Endothelial cell of umbilical vein (primary cell): ENCODE measurements at regions not wholly inside any gene's neighbourhood (a gene's known extent, or its start where the extent isn't known, plus 50 kb on each side); places are given as distances from the start of the nearest gene placed in this dataset.

Experiments used
- BruUV-seq: library from RNA; stranded (reverse); fragments of 400-500 nt; replicated peaks from 2 replicates; lab custom pipeline; 2021; lab: Mats Ljungman, UMichigan
- CTCF ChIA-PET: fragments of 300-600, 350-600 bp; sonication (Branson Sonifier 250); formaldehyde crosslinking; loops from one replicate; lab custom pipeline; 2021; ENCODE audit warnings: antibody characterized with exemption, inconsistent platforms; lab: Charles Lee
- POLR2A ChIA-PET: fragments of 300-600, 350-600 bp; sonication (Branson Sonifier 250); formaldehyde crosslinking; loops from one replicate; lab custom pipeline; 2021; ENCODE audit warnings: antibody characterized with exemption, inconsistent platforms; lab: Charles Lee
- DNase-seq: peaks from one replicate; pipeline ENCODE4 v3.0.0-alpha.2; 2011; ENCODE audit warnings: low read depth, low spot score
- FAIRE-seq: peaks from 2 replicates; lab custom pipeline; 2011; peaks lifted over from hg19 to GRCh38; lab: Jason Lieb, UNC
- H2AFZ ChIP-seq: 2 replicates; pipeline ENCODE4 v1.6.0; 2012; ENCODE audit warnings: low read depth, low read length, control low read depth, inconsistent platforms
- H3K27ac ChIP-seq: 2 replicates; pipeline ENCODE4 v1.5.1; 2011; ENCODE audit warnings: low read depth, mild to moderate bottlenecking, control low read depth, low read length, moderate library complexity; ENCODE audit not compliant: insufficient read depth
- H3K27me3 ChIP-seq, 2 experiments: 2 replicates each; pipeline versions ENCODE4 v1.6.0 to v1.6.1; 2011; ENCODE audit warnings: low read length in 2 of 2, mixed read lengths in 1 of 2; ENCODE audit not compliant: control insufficient read depth in 2 of 2, insufficient read depth in 2 of 2
- H3K36me3 ChIP-seq, 2 experiments: 2 replicates in 1 of 2; 3 replicates in 1 of 2; pipeline ENCODE4 v1.5.1; 2011; ENCODE audit warnings: low read length in 2 of 2, mild to moderate bottlenecking in 1 of 2, moderate library complexity in 1 of 2; ENCODE audit not compliant: control insufficient read depth in 2 of 2, insufficient read depth in 2 of 2; ENCODE audit errors: extremely low read depth in 1 of 2
- H3K4me1 ChIP-seq: 3 replicates; pipeline ENCODE4 v1.5.1; 2011; ENCODE audit warnings: mild to moderate bottlenecking, low read length; ENCODE audit not compliant: control insufficient read depth, insufficient read depth; ENCODE audit errors: extremely low read depth
- H3K4me2 ChIP-seq: 2 replicates; pipeline ENCODE4 v1.6.1; 2011; ENCODE audit warnings: low read length, control low read depth, mixed read lengths; ENCODE audit not compliant: insufficient read depth
- H3K4me3 ChIP-seq, 3 experiments: fragments of 200-600 bp in 1 of 3; sonication (generic), shearing (Covaris generic) in 1 of 3; replicated peaks in 1 of 3; 2 replicates each; pipeline ENCODE4 v1.5.1; 2011 to 2016; ENCODE audit warnings: control low read depth in 3 of 3, low read length in 3 of 3, mild to moderate bottlenecking in 2 of 3, inconsistent platforms in 1 of 3, low read depth in 1 of 3, moderate library complexity in 1 of 3; ENCODE audit not compliant: insufficient read depth in 1 of 3
- H3K79me2 ChIP-seq: 2 replicates; pipeline ENCODE4 v1.6.0; 2012; ENCODE audit warnings: low read length, inconsistent platforms; ENCODE audit not compliant: control insufficient read depth, insufficient read depth
- H3K9ac ChIP-seq: replicated peaks from 2 replicates; pipeline ENCODE3; 2011; ENCODE audit warnings: low read length, control low read depth; ENCODE audit not compliant: insufficient read depth; ENCODE audit errors: extremely low read depth
- H3K9me1 ChIP-seq: replicated peaks from 3 replicates; pipeline ENCODE4 v1.6.0; 2011; ENCODE audit warnings: mild to moderate bottlenecking, low read length; ENCODE audit not compliant: control insufficient read depth, insufficient read depth; ENCODE audit errors: extremely low read depth
- H3K9me3 ChIP-seq: replicated peaks from 2 replicates; pipeline ENCODE4 v1.5.1; 2012; ENCODE audit warnings: low read length, inconsistent platforms; ENCODE audit not compliant: control insufficient read depth, insufficient read depth
- H4K20me1 ChIP-seq: replicated peaks from 2 replicates; pipeline ENCODE3; 2011; ENCODE audit warnings: mild to moderate bottlenecking, low read length; ENCODE audit not compliant: control insufficient read depth, insufficient read depth; ENCODE audit errors: extremely low read depth
- CTCF ChIP-seq, 2 donors: IDR thresholded peaks; 1 replicate in 1 of 2; 2 replicates in 1 of 2; pipeline ENCODE4 v1.5.1; 2011; ENCODE audit warnings: low read length in 2 of 2, mild to moderate bottlenecking in 2 of 2, moderate library complexity in 2 of 2, control low read depth in 1 of 2, inconsistent platforms in 1 of 2, low read depth in 1 of 2; ENCODE audit not compliant: insufficient read depth in 1 of 2; ENCODE audit errors: extremely low read depth in 1 of 2
- EZH2 ChIP-seq: IDR thresholded peaks from 2 replicates; pipeline ENCODE4 v1.6.1; 2012; ENCODE audit warnings: borderline replicate concordance, low read depth, mild to moderate bottlenecking, moderate library complexity, low read length, inconsistent platforms; ENCODE audit not compliant: severe bottlenecking
- FOS ChIP-seq: IDR thresholded peaks from 2 replicates; pipeline ENCODE4 v1.6.1; 2011; ENCODE audit warnings: mild to moderate bottlenecking, low read length, moderate library complexity, borderline replicate concordance; ENCODE audit not compliant: insufficient read depth
- GATA2 ChIP-seq: IDR thresholded peaks from 2 replicates; pipeline ENCODE4 v1.7.0; 2011; ENCODE audit warnings: low read depth, mild to moderate bottlenecking, moderate library complexity, mixed read lengths, low read length; ENCODE audit not compliant: insufficient read length, insufficient read depth
- JUN ChIP-seq: IDR thresholded peaks from 2 replicates; pipeline ENCODE4 v1.6.1; 2011; ENCODE audit warnings: borderline replicate concordance, low read depth; ENCODE audit not compliant: insufficient read length, insufficient read depth
- MAX ChIP-seq: IDR thresholded peaks from 2 replicates; pipeline ENCODE4 v1.6.1; 2011; ENCODE audit not compliant: insufficient read depth, insufficient read length
- MYC ChIP-seq: IDR thresholded peaks from one replicate; pipeline ENCODE4 v1.6.1; 2011; ENCODE audit warnings: mild to moderate bottlenecking, low read depth, low read length
- POLR2A ChIP-seq: IDR thresholded peaks from 2 replicates; pipeline ENCODE4 v1.6.1; 2012; ENCODE audit warnings: low read depth, mild to moderate bottlenecking, control low read depth, low read length
- POLR2AphosphoS5 ChIP-seq: IDR thresholded peaks from 2 replicates; pipeline ENCODE4 v1.6.1; 2012; ENCODE audit warnings: low read depth, mild to moderate bottlenecking, control low read depth, low read length, moderate library complexity; ENCODE audit not compliant: insufficient read depth
- dilution Hi-C: fragments of 300-500 bp; cut with MboI; formaldehyde crosslinking; loops from one replicate; pipeline ENCODE4 v1.15.0; 2019; ENCODE audit warnings: low sequenced_read_pairs; ENCODE audit not compliant: extremely low pct_ligation_motif_present
- intact Hi-C: fragments of 100-400 bp; cut with micrococcal nuclease; formaldehyde crosslinking; loops from one replicate; pipeline ENCODE4 v1.10.0; 2022

GRCh38 chrX:95059909-95060308, 1385.9 kb downstream of the FAM133A start:
- Histone ChIP-seq H3K4me3 (no peak overlapping the region), H2AFZ (no peak overlapping the region), H3K79me2 (no peaks in the 10 kb centered on the region), H3K27ac (no peak overlapping the region), H3K4me2 (no peak overlapping the region), H3K4me1 (no peaks in the 10 kb centered on the region), H3K36me3 (no peaks in the 10 kb centered on the region), H3K9ac (no peak overlapping the region), H3K9me3 (no peaks in the 10 kb centered on the region), H3K9me1 (no peaks in the 10 kb centered on the region), H4K20me1 (no peaks in the 10 kb centered on the region), H3K27me3 (no peaks in the 10 kb centered on the region)
- TF ChIP-seq MYC, result no peak
- TF ChIP-seq CTCF (IDR thresholded peaks at IDR 0.05; ENCODE audit: extremely low read depth in 1 of 2, insufficient read depth in 1 of 2, low read depth in 1 of 2, low read length in 2 of 2), result no peak
- no peak for TF ChIP-seq POLR2A
- no peak for TF ChIP-seq POLR2AphosphoS5
- TF ChIP-seq MAX, result no peak
- no peak for TF ChIP-seq GATA2
- no peak for TF ChIP-seq EZH2
- no peak for TF ChIP-seq FOS
- TF ChIP-seq JUN, result no peak
- CTCF ChIA-PET, result no interaction called here
- POLR2A ChIA-PET, result no interaction called here
- DNase-seq (no peak), FAIRE-seq (peak; percentile 18)
- intact Hi-C loops (no loop called here), dilution Hi-C loops (no loop called here)
- BruUV-seq, result no TSS peak
